Breast epithelium (tissue), 4 donors: ENCODE measurements at regions not wholly inside any gene's neighbourhood (a gene's known extent, or its start where the extent isn't known, plus 50 kb on each side); places are given as distances from the start of the nearest gene placed in this dataset.

Source experiments
- DNase-seq, 2 donors: peaks; one replicate each; pipeline ENCODE4 v3.0.0-alpha.2; 2019; ENCODE audit warnings: low spot score in 2 of 2
- H3K27ac ChIP-seq, 2 donors: fragments of 200-600 bp; sonication (generic) in 1 of 2; one replicate each; pipeline ENCODE4 v1.5.1; 2016 to 2019; ENCODE audit warnings: mild to moderate bottlenecking in 1 of 2
- H3K27me3 ChIP-seq, 2 donors: fragments of 200-600 bp; sonication (generic) in 1 of 2; one replicate each; pipeline versions ENCODE4 v1.5.1 to v1.6.0; 2017 to 2019; ENCODE audit warnings: control low read depth in 1 of 2, mild to moderate bottlenecking in 1 of 2
- H3K36me3 ChIP-seq: fragments of 200-600 bp; one replicate; pipeline ENCODE4 v1.5.1; 2019
- H3K4me1 ChIP-seq, 2 donors: fragments of 200-600 bp; sonication (generic); one replicate each; pipeline ENCODE4 v1.5.1; 2016 to 2019; ENCODE audit warnings: control low read depth in 1 of 2
- H3K4me3 ChIP-seq, 3 donors: fragments of 200-600 bp; sonication (generic); 1 replicate in 2 of 3; 2 replicates in 1 of 3; pipeline ENCODE4 v1.5.1; 2016 to 2019; ENCODE audit warnings: mild to moderate bottlenecking in 3 of 3, moderate library complexity in 2 of 3
- H3K9me3 ChIP-seq, 2 donors: fragments of 200-600 bp; sonication (generic) in 1 of 2; one replicate each; pipeline ENCODE4 v1.5.1; 2016 to 2019; ENCODE audit warnings: control low read depth in 1 of 2
- POLR2A ChIP-seq: fragments of 450-650 bp; IDR thresholded peaks from one replicate; pipeline ENCODE4 v1.6.1; 2016; ENCODE audit warnings: antibody characterized with exemption, mild to moderate bottlenecking, moderate library complexity
- POLR2AphosphoS5 ChIP-seq, 3 donors: sonication (generic); formaldehyde crosslinking; IDR thresholded peaks; one replicate each; pipeline ENCODE4 v1.6.1; 2017; ENCODE audit warnings: antibody characterized with exemption in 3 of 3
- intact Hi-C: fragments of 100-400 bp; cut with DNase I; formaldehyde crosslinking; loops from one replicate; pipeline ENCODE4 v1.15.1; 2023; ENCODE audit warnings: low total_unique reads
- TF ChIP-seq, protein P1 (sequence below), 3 donors: fragments of 450-650 bp; IDR thresholded peaks; one replicate each; pipeline ENCODE4 v1.5.1; 2016 to 2017; ENCODE audit warnings: antibody characterized with exemption in 3 of 3, mild to moderate bottlenecking in 3 of 3, moderate library complexity in 3 of 3

DNA sequence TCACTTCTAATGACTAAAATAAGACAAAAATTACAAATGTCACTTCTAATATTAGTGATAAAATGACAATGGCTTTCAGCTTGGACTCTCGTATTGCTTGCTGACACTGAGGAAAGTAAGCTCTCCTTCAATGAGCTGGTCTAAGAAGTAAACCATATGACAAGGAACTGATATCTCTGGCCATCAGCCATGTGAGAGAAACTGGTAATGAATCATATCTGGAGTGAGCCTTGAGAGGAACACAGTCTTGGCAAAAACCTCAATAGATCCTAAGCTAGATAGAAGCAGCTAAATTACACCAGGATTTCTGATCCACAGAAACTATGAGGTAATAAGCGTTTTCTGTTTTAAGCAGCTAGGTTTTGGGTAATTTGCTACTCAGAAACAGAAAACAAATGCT is 1575.1 kb downstream of the OTOL1 start:
- peaks cover 10 to 13% of the 10 kb centered on the region in 2 donors for H3K9me3 ChIP-seq
- no peaks in the 10 kb centered on the region for H3K4me1 ChIP-seq
- H3K27ac ChIP-seq = no peak overlapping the region
- no peak for DNase-seq
- no peak overlapping the region for H3K4me3 ChIP-seq
- TF ChIP-seq, protein P1, sequence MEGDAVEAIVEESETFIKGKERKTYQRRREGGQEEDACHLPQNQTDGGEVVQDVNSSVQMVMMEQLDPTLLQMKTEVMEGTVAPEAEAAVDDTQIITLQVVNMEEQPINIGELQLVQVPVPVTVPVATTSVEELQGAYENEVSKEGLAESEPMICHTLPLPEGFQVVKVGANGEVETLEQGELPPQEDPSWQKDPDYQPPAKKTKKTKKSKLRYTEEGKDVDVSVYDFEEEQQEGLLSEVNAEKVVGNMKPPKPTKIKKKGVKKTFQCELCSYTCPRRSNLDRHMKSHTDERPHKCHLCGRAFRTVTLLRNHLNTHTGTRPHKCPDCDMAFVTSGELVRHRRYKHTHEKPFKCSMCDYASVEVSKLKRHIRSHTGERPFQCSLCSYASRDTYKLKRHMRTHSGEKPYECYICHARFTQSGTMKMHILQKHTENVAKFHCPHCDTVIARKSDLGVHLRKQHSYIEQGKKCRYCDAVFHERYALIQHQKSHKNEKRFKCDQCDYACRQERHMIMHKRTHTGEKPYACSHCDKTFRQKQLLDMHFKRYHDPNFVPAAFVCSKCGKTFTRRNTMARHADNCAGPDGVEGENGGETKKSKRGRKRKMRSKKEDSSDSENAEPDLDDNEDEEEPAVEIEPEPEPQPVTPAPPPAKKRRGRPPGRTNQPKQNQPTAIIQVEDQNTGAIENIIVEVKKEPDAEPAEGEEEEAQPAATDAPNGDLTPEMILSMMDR (IDR thresholded peaks at IDR 0.05) = no peak
- TF ChIP-seq POLR2A (no peak), POLR2AphosphoS5 (IDR thresholded peaks at IDR 0.05) (no peak)
- H3K36me3 ChIP-seq = no peaks in the 10 kb centered on the region
- intact Hi-C loops = no loop called here
- no peaks in the 10 kb centered on the region for H3K27me3 ChIP-seq
